HepG2 (cell line): ENCODE measurements at regions not wholly inside any gene's neighbourhood (a gene's known extent, or its start where the extent isn't known, plus 50 kb on each side); places are given as distances from the start of the nearest gene placed in this dataset.

Experiments used
- ATAC-seq: fragments of 200-7000 bp; cut with Tn5 transposase; 3 replicates; pipeline ENCODE4 v1.9.1; 2020; ENCODE audit warnings: mild to moderate bottlenecking, moderate library complexity
- BruUV-seq: library from RNA; stranded (reverse); fragments of 400-500 nt; replicated peaks from 2 replicates; lab custom pipeline; 2021; lab: Mats Ljungman, UMichigan
- CTCF ChIA-PET: fragments of 300-600 bp; formaldehyde crosslinking; extraction: SDS; loops from one replicate; lab custom pipeline; 2021; ENCODE audit warnings: low total read pairs, inconsistent platforms, low intra/inter-chr PET ratio; lab: Yijun Ruan, JAX
- POLR2A ChIA-PET: fragments of 350-600 bp; sonication (Branson Sonifier 250); formaldehyde crosslinking; loops from one replicate; lab custom pipeline; 2020; ENCODE audit warnings: antibody characterized with exemption, inconsistent platforms; lab: Yijun Ruan, JAX
- DNase-seq: peaks from one replicate; pipeline ENCODE4 v3.0.0-alpha.2; 2015; ENCODE audit warnings: low spot score
- FAIRE-seq: peaks from 3 replicates; lab custom pipeline; 2011; peaks lifted over from hg19 to GRCh38; lab: Jason Lieb, UNC
- H2AFZ ChIP-seq: one replicate; pipeline ENCODE4 v1.6.1; 2011; ENCODE audit warnings: low read length, inconsistent platforms
- H3K27ac ChIP-seq: fragments of 300-600 bp; 3 replicates; pipeline ENCODE4 v1.8.0; 2011; ENCODE audit warnings: mixed run types, mild to moderate bottlenecking, mixed read lengths, low read length, inconsistent platforms; ENCODE audit not compliant: insufficient read depth; ENCODE audit errors: extremely low read length
- H3K27me3 ChIP-seq, 2 experiments: fragments of 200-600 bp in 1 of 2; 2 replicates in 1 of 2; 3 replicates in 1 of 2; pipeline versions ENCODE4 v1.6.0 to v1.8.0; 2011; ENCODE audit warnings: low read length in 2 of 2, mild to moderate bottlenecking in 2 of 2, moderate library complexity in 2 of 2, inconsistent platforms in 1 of 2; ENCODE audit not compliant: insufficient read depth in 2 of 2, control insufficient read depth in 1 of 2
- H3K36me3 ChIP-seq, 2 experiments: fragments of 200-600 bp in 1 of 2; replicated peaks in 1 of 2; 2 replicates in 1 of 2; 3 replicates in 1 of 2; pipeline versions ENCODE4 v1.5.1 to v1.8.0; 2011; ENCODE audit warnings: low read length in 2 of 2, inconsistent platforms in 1 of 2; ENCODE audit not compliant: insufficient read depth in 2 of 2, control insufficient read depth in 1 of 2
- H3K4me1 ChIP-seq: 2 replicates; pipeline ENCODE4 v1.5.1; 2012; ENCODE audit warnings: low read length, inconsistent platforms; ENCODE audit not compliant: insufficient read depth
- H3K4me2 ChIP-seq: 2 replicates; pipeline ENCODE4 v1.6.0; 2011; ENCODE audit warnings: low read depth, low read length, inconsistent platforms
- H3K4me3 ChIP-seq, 3 experiments: fragments of 200-600 bp in 1 of 3; sonication (generic), shearing (Covaris generic) in 1 of 3; replicated peaks in 1 of 3; 2 replicates each; pipeline ENCODE4 v1.5.1; 2011 to 2016; ENCODE audit warnings: low read length in 3 of 3, inconsistent platforms in 2 of 3, low read depth in 2 of 3, mild to moderate bottlenecking in 2 of 3, control low read depth in 1 of 3, mixed read lengths in 1 of 3; ENCODE audit not compliant: insufficient read depth in 1 of 3
- H3K79me2 ChIP-seq: one replicate; pipeline ENCODE4 v1.6.1; 2011; ENCODE audit warnings: low read length, inconsistent platforms; ENCODE audit not compliant: insufficient read depth
- H3K9ac ChIP-seq: 2 replicates; pipeline ENCODE4 v1.6.0; 2011; ENCODE audit warnings: mild to moderate bottlenecking, low read depth, low read length, inconsistent platforms; ENCODE audit not compliant: insufficient read depth
- H3K9me3 ChIP-seq: 2 replicates; pipeline ENCODE4 v1.5.1; 2012; ENCODE audit warnings: mild to moderate bottlenecking, low read length
- H4K20me1 ChIP-seq: 2 replicates; pipeline ENCODE4 v1.6.0; 2011; ENCODE audit warnings: inconsistent platforms, mild to moderate bottlenecking, low read length, moderate library complexity; ENCODE audit not compliant: insufficient read depth
- AGO2 ChIP-seq: fragments of 200-400 bp; formaldehyde crosslinking; optimal IDR thresholded peaks from 2 replicates; pipeline ENCODE3; 2017; ENCODE audit warnings: mild to moderate bottlenecking, low read depth, low read length, moderate library complexity
- CEBPG ChIP-seq: IDR thresholded peaks from 2 replicates; pipeline ENCODE4 v1.6.1; 2016
- CREB3 ChIP-seq: sonication (generic); formaldehyde crosslinking; IDR thresholded peaks from 2 replicates; pipeline ENCODE4 v1.5.0; 2020; ENCODE audit warnings: missing genetic modification reagents
- FOXJ3 ChIP-seq: sonication (generic); formaldehyde crosslinking; IDR thresholded peaks from 2 replicates; pipeline ENCODE4 v1.4.0; 2020; ENCODE audit warnings: missing genetic modification reagents, mild to moderate bottlenecking, borderline replicate concordance
- HCFC1 ChIP-seq: fragments of 150-350 bp; IDR thresholded peaks from 2 replicates; pipeline ENCODE4 v1.6.1; 2014; ENCODE audit warnings: low read depth, low read length
- IKZF5 ChIP-seq: IDR thresholded peaks from 2 replicates; pipeline ENCODE4 v1.6.1; 2018; ENCODE audit warnings: missing genetic modification reagents, mild to moderate bottlenecking, missing compliant biosample characterization
- KLF6 ChIP-seq: IDR thresholded peaks from 2 replicates; pipeline ENCODE4 v1.8.0; 2016; ENCODE audit warnings: missing biosample characterization, missing genetic modification reagents
- MAFF ChIP-seq: IDR thresholded peaks from 2 replicates; pipeline ENCODE4 v1.6.1; 2011; ENCODE audit warnings: low read depth, low read length, improper control_type of control experiment
- MEIS2 ChIP-seq: sonication (generic); formaldehyde crosslinking; IDR thresholded peaks from 2 replicates; pipeline ENCODE4 v1.9.0; 2021; ENCODE audit warnings: mild to moderate bottlenecking, missing genetic modification reagents
- PHF20 ChIP-seq: sonication (generic); formaldehyde crosslinking; IDR thresholded peaks from 2 replicates; pipeline ENCODE4 v1.5.0; 2020; ENCODE audit warnings: mild to moderate bottlenecking, missing genetic modification reagents
- RELA ChIP-seq: sonication (generic); formaldehyde crosslinking; IDR thresholded peaks from 2 replicates; pipeline ENCODE4 v1.4.0; 2020; ENCODE audit warnings: missing genetic modification reagents
- ZNF337 ChIP-seq: sonication (generic); formaldehyde crosslinking; IDR thresholded peaks from 2 replicates; pipeline ENCODE4 v1.5.1; 2020; ENCODE audit warnings: missing genetic modification reagents, low read depth, mild to moderate bottlenecking, borderline replicate concordance
- WGBS: methylation state at CpG from one replicate; pipeline ENCODE4 v1.1.6; 2017; ENCODE audit warnings: low lambda C conversion rate; 5-methylcytosine and 5-hydroxymethylcytosine counted together
- in situ Hi-C: cut with HindIII; loops from 2 replicates; pipeline ENCODE4 v1.10.0; 2017; ENCODE audit warnings: low pct_unique_long_range_greater_than_20kb; ENCODE audit not compliant: extremely low pct_ligation_motif_present
- intact Hi-C: fragments of 100-400 bp; cut with micrococcal nuclease; formaldehyde crosslinking; loops from one replicate; pipeline ENCODE4 v1.10.0; 2022; ENCODE audit not compliant: unreplicated experiment
- TF ChIP-seq, protein P1 (sequence below): sonication (generic); formaldehyde crosslinking; IDR thresholded peaks from 2 replicates; pipeline ENCODE4 v1.5.0; 2020; ENCODE audit warnings: missing genetic modification reagents, mild to moderate bottlenecking, borderline replicate concordance

DNA sequence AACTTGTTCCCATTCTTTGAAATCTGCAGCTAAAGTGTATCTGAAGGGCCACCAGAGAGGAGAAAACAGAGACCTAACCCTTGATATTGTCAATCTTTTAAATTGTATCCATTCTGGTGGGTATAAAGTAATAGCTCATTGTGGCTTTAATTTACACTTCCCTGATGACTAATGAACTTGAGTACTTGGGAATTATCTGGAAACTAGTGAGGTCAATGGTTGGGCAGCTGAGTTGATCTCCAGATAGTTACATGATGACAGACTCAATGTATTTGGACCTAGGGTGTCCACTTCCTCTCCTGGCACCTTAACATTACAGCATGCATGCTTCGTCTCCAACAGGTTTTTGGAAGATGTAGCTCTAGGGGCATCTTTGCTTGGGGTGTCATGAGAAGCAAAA, 195.2 kb downstream of the PDCD6IP start:
- in situ Hi-C loops: loop anchor here (25.0 kb wide), 1 partner anchor 694 kb away; no protein-coding TSS in a partner anchor
- Histone ChIP-seq H3K79me2 (no peaks in the 10 kb centered on the region), H3K9ac (no peak overlapping the region), H3K4me3 (no peak overlapping the region), H4K20me1 (no peaks in the 10 kb centered on the region), H3K4me1 (peaks cover 9% of the 10 kb centered on the region; the same call in 1 of the 2 replicates), H3K9me3 (peaks cover 13% of the 10 kb centered on the region), H3K4me2 (no peak overlapping the region), H2AFZ (no peak overlapping the region), H3K27me3 (no peaks in the 10 kb centered on the region; a peak in 2 of 5 replicates), H3K36me3 (no peaks in the 10 kb centered on the region), H3K27ac (no peak overlapping the region)
- FAIRE-seq (no peak), ATAC-seq (no peak), DNase-seq (no peak)
- no TSS peak for BruUV-seq
- CTCF ChIA-PET: no interaction called here
- intact Hi-C loops: no loop called here
- POLR2A ChIA-PET: no interaction called here
- WGBS: 0% methylated on average over 1 of the region's 1 CpG
- no peak for TF ChIP-seq RELA (CRISPR knock-in tag)
- TF ChIP-seq CREB3: no peak
- TF ChIP-seq MEIS2 (CRISPR knock-in tag): no peak
- no peak for TF ChIP-seq KLF6 (CRISPR knock-in tag)
- TF ChIP-seq, protein P1, sequence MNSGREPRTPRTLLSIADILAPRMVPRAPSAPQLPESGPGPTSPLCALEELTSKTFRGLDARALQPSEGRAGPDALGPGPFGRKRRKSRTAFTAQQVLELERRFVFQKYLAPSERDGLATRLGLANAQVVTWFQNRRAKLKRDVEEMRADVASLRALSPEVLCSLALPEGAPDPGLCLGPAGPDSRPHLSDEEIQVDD (CRISPR knock-in tag): no peak
- no peak for TF ChIP-seq PHF20 (CRISPR knock-in tag)
- no peak for TF ChIP-seq FOXJ3
- TF ChIP-seq MAFF: no peak
- TF ChIP-seq HCFC1: no peak
- TF ChIP-seq IKZF5 (CRISPR knock-in tag): no peak
- TF ChIP-seq CEBPG (CRISPR knock-in tag): no peak
- TF ChIP-seq ZNF337 (CRISPR knock-in tag): no peak
- TF ChIP-seq AGO2: no peak
